ENCODE measurements at regions not wholly inside any gene's neighbourhood (a gene's known extent, or its start where the extent isn't known, plus 50 kb on each side); places are given as distances from the start of the nearest gene placed in this dataset.

DNA sequence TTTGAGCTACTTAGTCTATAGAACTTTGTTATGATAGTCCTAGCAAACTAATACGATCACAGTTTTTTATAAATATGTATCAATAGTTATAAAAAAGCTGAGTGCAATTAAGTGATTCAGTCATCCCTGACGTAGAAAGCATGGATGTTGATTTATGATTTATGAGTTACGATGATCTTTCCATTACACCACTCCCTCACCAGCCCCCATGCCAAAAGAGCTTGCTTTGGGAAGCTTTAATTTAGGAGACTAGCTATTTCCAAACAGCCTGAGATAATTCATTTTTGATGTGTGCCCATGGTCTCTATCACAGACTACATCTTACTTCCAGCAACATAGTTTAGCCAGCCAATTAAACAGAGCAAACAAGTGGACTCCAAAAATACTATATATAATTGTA lies 256.8 kb downstream of the GABRG2 start:
- DNase-seq (ENCODE audit: low read depth): no peak

DNA sequence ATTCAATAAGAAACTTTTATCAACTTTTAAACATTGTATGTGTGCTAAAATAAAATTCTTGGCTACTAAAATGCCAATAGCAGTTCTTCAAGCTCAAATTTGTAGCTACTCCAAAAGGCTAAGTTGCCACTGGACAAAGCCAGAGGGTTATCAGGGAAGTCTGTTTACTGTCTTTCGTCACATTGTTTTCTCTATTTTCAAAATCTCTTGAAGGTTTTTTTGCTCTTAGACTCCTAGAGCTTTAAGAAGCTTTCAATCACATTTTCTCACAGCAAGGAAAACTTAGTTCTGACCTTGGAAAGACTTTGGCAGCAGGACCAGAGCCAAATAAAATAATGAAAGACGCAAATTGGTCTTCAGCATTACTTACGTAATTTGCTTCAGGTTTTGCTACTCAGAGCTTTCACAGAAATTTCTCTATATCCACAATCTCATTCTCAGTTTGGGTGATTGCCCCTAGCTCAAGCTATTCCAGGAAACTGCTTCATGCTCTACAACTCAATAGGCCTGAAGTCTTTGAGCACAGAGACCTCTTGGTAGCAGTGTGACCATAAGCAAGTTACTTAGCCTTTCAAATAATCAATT lies 257.7 kb downstream of the GABRG2 start:
- DNase-seq (ENCODE audit: low read depth): no peak

DNA sequence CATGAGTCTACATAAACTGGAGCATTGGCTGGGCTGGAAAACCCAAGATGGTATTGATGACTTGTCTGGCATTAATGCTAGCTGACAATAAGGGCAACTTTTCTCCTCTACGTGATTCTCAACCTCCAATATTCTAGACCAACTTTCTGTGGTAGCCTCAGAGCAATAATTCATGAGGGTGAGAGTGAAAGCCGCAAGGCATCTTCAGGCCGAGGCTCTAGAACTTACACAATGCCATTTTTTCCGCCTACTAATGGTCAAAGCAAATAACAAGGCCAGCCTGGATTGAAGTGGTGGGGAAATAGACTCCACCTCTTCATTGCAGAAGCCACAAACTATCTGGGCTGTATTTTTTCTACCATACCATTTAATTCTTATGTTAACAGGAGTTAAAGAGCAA lies 267.4 kb downstream of the GABRG2 start:
- DNase-seq (ENCODE audit: low read depth): no peak

DNA sequence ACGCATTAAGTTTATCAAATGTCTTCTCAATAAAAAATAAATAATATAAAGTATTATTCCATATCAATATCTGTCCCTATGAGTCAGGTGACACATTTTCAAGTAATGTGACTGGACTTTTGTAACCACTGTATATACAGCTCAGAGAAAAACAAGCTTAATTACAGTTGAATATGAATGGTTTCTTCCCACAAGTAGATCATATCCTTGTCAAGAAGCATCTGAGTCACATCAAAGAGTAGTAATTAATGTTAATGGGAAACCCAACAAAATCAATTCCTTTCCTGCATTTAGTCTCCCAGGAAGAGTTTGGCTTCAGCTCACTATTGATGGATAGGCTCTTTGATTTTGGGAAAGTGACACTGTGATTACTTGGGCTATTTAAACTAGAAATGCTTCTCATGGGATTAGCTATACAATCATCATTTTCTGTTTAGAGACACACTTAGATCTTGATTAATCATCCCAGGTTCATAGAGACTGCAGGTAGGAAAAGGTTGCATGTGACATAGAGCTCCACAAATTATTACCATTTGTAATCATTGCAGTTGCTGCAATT lies 292.9 kb downstream of the GABRG2 start:
- DNase-seq (ENCODE audit: low read depth): no peak

DNA sequence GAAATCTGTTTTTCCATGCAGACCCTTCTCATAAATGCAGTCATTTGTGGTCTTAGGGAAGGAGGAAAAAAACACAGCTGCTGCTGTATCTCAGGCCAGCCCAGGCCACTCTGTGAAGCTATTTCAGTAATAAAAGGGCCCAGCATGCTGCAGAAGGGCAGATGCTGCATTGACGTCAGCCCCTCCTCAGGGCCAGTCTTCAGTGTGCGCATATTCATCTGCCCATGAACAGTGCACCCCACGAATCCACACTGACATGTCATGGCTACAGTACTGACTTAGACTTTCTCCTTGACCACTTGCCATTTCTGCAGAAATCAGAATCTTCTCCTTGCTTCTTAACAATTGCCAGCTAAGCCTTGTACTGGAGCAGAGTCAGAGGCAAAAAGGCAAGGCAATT lies 304.7 kb downstream of the GABRG2 start:
- no peak for DNase-seq (ENCODE audit: low read depth)

DNA sequence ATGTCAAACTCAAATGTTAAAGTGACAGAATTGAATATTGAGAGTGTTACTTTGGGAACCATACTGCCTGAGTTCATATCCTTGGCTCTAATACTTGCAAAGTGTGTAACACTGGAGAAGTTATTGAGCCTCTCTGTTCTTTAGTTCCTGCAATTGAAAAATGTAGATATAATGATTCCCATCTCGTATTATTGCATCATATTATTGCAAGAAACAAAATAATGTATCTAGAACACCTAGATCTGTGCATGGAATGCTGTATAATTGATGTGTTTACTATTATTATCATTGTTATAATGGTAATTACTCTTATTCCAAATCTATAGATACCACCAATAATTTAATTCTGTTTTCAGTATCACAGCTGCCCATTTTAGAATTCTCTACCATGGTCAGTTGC lies 310.3 kb downstream of the GABRG2 start:
- no peak for DNase-seq (ENCODE audit: low read depth)

DNA sequence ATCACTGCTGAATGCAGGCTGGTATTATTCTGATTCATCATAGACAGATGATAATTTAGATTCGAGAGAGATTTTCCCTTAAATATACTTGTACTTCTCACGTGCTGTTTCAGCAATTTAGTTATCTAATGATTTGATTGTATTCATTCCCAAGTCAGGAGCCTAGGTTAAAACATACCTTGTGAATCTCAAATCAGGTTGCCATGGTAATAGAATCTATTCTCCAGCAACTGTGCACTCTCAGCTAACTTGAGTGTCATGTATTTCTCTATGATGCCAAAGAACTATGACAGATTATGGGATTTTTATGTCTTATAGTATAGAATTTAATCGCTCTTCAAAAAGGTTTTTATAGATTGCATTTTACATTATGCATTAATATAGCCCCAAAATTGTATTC lies 315.3 kb downstream of the GABRG2 start:
- DNase-seq (ENCODE audit: low read depth): no peak

DNA sequence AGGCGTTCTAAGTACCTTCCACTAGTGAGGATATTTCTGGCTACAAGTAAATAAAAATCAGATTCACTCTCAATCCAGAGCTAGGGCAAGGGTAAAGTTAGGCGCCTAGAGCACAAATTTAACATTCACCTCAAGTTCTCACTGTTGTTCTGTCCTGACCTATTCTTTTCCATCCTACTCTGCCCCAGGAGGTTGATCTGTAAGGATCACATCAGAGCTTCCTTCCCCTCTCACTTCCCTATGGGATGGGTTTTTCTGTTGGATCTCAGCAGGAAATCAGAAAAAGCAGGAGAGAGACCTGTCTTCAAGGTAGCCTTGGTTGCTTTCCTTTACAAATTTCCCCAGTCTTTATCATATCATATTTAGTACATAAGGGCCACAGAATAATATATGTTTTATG lies 316.7 kb downstream of the GABRG2 start:
- no peak for DNase-seq (ENCODE audit: low read depth)

DNA sequence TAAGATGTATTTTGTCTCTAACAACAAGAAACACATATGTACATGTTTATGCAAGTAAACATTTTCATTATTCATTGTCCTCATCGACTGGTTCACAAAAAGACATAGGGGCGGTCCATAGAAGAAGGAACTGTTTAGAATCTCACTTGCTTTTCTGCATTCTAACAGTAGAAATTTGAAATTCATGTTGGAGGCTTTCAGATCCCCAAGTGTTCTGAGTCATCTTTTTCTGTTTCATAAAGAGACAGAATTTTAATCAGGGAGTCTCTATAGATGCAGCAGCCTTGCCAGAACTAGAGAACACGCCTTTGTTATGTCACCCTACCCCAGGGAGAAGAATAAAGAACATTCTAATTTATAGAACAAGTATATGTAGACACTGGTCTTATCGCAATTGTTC lies 324.3 kb downstream of the GABRG2 start:
- no peak for DNase-seq (ENCODE audit: low read depth)

DNA sequence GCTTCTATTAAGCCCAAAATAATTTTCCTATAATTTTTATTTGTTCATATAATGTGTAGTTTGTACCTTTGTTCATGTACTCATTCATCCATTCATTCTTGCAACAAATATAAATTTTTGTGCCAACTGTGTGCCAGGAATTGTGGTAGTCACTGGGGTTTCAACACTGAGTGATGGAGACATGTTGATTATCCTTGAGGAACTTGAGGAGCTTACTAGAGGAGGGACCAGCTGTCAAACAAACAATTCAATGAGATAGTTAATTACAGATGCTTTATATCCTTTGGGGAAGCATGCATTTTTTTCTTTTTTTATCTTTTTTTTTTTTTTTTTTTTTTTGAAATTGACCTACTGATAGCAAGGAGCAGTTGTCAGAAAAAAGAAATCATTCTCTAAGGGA lies 324.8 kb downstream of the GABRG2 start:
- no peak for DNase-seq (ENCODE audit: low read depth)

DNA sequence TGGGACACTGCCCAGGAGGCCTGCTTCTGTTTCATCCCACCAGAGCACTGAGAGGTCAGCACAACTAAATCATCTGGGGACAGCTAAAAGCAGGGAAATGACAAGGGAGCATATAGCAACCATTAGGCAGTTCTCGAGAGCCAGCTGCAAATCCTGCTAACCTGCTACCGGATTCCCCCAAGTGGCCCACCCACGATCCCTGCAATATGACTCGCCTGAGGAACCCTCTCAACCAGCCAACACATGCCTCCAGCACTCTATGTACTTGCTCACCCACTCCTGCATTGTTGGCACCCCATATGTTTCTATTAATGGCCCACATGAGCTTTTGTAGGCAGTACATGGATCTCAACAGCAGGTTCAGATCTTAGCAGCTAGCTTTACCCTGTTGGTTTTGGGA lies 326.0 kb downstream of the GABRG2 start:
- DNase-seq (ENCODE audit: low read depth): no peak

DNA sequence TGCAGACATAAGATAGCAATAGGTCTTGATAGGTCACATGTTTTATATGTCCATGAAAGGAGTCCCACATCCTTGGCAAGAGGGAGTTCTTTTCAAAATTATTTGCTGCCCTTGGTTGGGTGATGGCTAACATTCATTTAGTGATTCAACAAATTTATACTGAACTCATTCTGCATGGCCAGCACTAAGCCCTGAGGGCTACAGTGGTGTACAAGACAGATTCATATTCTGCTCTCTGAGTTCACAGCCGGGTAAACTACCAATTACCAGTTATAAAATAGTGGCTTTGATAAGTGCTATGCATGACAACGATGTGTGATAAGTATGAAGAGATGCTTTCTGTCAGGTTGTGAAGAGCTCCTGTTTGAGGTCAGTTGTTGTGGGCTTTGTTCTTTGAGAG lies 340.0 kb downstream of the GABRG2 start:
- no peak for DNase-seq (ENCODE audit: low read depth)

DNA sequence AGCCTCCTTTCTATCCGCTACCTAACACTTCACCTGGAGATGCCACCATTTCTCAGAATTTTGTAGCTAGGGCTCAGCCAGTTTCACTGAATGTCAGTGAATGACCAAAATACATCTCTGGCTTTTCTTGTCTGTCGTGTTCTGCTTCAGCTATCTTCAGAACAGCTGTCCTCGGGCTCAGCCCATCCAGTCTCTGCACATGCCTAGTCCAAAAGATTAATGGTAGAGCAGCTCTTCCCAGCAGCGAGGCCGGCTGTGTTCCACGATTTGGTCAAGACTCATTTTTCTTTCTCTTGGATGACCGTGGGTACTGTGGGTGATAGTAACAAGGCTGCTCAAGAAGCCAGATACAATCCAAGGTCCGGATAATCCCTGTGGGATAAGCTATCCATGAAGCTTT lies 342.8 kb downstream of the GABRG2 start:
- no peak for DNase-seq (ENCODE audit: low read depth)

DNA sequence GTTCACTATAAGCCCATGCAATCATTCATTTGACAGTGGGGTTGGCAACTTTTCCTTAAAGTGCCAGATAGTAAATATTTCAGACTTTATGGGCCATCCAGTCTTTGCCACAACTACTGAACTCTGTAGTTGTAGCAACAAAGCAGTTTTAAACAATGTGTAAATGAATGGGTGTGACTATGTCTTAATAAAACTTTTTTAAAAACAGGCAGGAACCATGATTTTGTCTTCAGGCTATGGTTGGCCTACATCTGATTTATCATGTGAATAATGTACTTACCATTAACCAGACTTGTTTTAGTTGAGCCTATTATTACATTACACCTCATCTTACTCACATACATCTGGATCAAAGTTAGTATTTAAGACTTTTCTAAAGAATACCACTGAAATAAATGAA lies 361.6 kb downstream of the GABRG2 start:
- no peak for DNase-seq (ENCODE audit: low read depth)

DNA sequence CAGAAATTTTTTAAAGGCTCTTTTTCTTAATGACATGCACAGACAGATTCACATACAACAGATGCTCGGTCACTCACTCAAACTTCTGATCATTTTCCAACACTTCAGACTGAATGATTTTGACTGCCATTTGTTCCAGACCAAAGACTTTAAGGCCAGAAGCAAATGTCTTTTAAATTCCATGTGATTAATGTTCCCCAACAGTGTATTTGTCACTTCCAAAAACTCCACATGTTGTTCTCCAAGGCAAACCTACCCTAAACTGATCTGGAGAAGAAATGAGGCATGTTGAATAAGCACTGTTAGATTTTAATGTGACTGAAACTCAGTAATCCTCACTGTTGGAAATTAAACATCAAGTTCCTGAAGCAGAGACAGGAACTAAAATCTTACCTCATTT lies 366.7 kb downstream of the GABRG2 start:
- DNase-seq (ENCODE audit: low read depth): no peak

DNA sequence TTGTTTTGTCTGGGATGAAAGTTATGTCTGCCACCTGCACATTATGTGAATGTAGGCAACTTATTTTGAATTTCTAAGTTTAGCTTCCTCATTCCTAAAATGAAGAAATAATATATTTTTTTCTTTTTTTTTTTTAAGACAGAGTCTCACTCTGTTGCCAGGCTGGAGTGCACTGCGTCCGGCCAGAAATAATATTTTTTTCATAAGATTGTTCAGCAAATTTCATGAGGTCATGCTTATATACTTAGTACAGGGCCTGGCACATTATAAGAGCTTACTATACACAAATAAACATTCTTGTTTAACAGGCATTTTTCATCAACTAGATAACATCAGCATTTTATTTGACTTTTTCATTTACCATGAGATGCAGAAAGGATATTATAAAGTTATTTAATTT lies 368.5 kb downstream of the GABRG2 start:
- DNase-seq (ENCODE audit: low read depth): no peak

DNA sequence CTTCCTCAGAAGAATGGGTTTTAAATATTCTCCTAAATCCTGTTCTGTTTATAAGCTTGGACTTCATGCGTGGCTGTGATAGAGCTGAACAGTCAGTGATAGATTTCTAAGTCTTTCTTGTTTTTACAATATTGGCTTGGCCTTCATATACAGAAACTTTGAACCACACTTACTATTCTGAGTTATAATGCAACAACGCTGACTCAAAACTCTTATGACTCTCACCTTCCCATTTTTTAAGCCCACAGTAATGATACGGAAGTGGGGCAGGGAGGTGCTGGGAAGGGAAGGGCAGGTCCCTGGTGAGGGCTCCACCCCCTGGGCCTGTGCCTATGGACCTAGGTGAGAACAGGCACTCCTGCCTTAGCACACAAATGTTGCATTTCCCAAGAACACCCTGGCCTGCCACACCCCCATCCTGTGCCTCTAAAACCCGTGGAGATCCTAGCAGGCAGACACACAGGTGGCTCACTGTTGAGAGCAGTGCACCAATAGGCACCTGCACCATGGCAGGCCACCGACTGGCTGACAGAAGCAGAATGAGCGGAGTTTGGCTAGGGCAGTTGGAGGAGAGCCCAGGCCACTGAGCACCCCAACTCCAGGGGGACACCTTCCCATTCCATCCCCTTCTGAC lies 376.7 kb downstream of the GABRG2 start:
- DNase-seq (ENCODE audit: low read depth): no peak

DNA sequence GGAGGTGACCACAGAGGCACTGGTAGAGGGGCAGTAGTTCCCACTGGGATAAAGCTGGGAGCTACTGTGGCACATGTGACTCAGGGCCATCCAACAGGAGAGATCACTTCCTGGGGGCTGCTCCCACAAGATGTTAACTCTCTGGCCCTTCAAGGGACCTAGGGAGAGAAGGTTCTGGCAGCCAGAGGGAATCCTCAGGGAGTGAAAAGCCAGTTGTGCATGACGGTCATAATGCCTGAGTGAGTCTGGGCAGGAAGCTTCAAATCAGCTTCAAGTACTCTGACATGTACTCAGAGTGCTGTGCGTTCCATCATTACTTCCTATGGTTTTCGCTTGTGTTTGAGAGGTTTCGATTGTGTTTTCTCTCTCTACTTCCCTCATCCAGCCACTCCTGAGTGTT lies 388.5 kb downstream of the GABRG2 start:
- no peak for DNase-seq (ENCODE audit: low read depth)

DNA sequence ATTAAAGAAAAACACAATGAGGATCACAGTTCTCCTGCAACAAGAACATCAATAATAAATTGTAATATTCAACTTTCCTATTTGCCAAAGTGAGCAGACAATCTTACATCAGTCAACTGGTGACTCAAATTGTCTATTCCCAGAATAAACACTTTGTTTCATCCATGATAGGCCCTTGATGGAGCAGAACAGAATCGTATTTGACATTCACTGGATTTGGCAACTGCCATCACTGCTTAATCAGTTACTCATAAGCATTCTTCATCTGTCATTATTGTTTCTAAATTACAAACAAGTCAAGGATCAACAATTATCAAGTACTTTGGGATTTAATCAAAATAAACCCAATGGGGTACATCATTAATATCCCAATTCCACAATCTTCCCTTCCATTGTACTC lies 398.4 kb downstream of the GABRG2 start:
- DNase-seq (ENCODE audit: low read depth): no peak

DNA sequence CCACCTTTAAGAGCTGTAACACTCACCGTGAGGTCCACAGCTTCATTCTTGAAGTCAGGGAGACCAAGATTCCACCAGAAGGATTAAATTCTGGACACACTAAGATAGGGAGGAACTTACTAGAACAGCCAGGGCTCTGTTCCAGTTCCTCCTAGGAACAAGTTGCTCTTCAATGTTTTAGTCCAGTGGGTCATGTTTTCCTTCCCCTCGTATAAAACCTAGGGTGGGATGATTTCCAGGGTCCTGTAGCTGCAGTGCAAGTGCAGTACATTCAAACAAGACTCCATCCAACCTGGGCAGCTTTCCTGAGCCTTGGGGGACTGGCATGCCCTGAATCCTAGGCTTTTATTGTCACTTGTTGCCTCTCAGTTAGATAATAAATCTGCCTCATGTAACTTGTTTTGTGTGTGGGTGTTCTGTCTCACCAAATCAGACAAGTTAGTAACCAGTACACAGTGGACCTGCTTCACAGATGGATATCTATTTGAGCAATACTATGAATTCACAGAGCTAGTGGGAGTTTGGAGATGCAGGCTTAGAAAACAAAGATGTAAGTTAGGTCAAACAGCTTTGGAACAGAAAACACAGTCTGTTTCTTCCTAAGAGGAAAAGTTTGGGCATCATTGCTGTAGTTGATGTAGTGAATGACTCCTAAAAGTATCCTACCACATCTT lies 405.6 kb downstream of the GABRG2 start:
- no peak for DNase-seq (ENCODE audit: low read depth)

DNA sequence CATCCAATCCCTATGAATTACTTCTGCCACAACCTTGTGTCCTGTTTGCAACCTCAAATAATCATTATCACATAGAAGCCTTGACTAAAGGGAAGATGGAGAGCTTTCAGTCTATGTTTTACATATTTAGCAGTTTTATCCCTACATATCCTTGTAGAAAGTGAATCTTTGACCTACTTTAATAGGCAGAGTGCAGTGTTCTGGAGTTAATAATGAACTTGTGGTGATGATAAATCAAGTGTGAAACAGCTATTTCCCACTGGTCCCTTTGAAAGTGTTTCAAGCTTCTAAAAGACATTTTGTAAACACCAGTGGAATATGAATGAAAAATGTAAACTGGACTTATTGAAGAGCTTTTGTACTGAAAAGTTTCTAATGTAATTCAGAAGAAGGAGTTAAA lies 406.7 kb downstream of the GABRG2 start:
- no peak for DNase-seq (ENCODE audit: low read depth)

DNA sequence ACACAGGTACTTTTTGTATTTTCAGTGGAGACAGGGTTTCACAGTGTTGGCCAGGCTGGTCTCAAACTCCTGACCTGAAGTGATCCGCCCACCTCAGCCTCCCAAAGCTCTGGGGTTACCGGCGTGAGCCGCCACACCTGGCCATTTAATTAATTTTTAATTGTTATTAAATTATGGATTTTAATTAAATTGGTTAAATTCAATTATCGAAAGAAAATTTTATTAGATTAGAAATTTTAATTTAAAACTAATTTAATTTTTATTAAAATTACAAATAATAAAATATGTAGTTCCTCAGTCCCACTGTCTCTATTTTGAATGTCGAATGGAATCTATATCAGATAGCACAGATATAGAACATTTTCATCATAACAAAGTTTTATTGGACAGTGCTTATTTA lies 416.5 kb downstream of the GABRG2 start:
- no peak for DNase-seq (ENCODE audit: low read depth)

DNA sequence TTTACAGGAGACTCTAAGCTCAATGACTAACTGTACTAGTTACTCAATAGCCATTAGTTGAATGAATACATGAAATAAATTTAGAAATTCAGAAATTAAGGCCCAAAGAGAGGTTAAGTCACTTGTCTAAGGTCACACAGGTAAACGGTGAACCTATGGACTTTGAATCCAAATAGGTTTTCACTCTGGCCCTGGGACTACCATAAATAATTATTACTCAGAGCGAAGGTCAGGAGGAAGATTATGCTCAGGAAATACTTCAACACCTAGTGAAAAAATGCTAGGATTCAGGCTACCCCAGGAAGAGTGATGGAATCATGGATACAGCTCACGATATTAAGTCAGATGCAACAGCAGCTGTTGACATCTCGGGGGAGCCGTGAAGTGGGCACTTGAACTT lies 417.4 kb downstream of the GABRG2 start:
- DNase-seq (ENCODE audit: low read depth): no peak
